Mammary epithelial cell (primary cell): ENCODE measurements at regions not wholly inside any gene's neighbourhood (a gene's known extent, or its start where the extent isn't known, plus 50 kb on each side); places are given as distances from the start of the nearest gene placed in this dataset.
"Not testable (repeated sequence)": the region's sequence is repeated elsewhere in the genome, so short reads cannot be mapped to it uniquely, and the experiment has no call there.

Experiments
- CTCF ChIP-seq, 2 donors: IDR thresholded peaks in 1 of 2; conservative IDR thresholded peaks in 1 of 2; 2 replicates each; pipeline ENCODE4 v1.5.1; 2011 to 2012; ENCODE audit warnings: inconsistent platforms in 2 of 2, low read length in 2 of 2, mild to moderate bottlenecking in 2 of 2, control low read depth in 1 of 2, low read depth in 1 of 2; ENCODE audit not compliant: insufficient read depth in 1 of 2; ENCODE audit errors: extremely low read depth in 1 of 2
- EZH2 ChIP-seq: IDR thresholded peaks from 2 replicates; pipeline ENCODE4 v1.6.1; 2012; ENCODE audit warnings: low read length, inconsistent platforms, borderline replicate concordance

- not testable (repeated sequence) for TF ChIP-seq CTCF (conservative IDR thresholded peaks at IDR 0.05 in 1 of 2, IDR thresholded peaks at IDR 0.05 in 1 of 2; ENCODE audit: extremely low read depth in 1 of 2, insufficient read depth in 1 of 2, low read depth in 1 of 2, low read length in 2 of 2); EZH2
Observed at GRCh38 chr7:24117903-24118499, 166.0 kb upstream of the NPY start.
